SK-N-SH treated with all-trans-retinoic acid at 6 μM for 48 hours (cell line): ENCODE measurements at regions not wholly inside any gene's neighbourhood (a gene's known extent, or its start where the extent isn't known, plus 50 kb on each side); places are given as distances from the start of the nearest gene placed in this dataset.
"Not testable (repeated sequence)": the region's sequence is repeated elsewhere in the genome, so short reads cannot be mapped to it uniquely, and the experiment has no call there.

Experiments used
- ATAC-seq: fragments of 200-7000 bp; cut with Tn5 transposase; 3 replicates; pipeline ENCODE4 v1.9.1; 2020; ENCODE audit warnings: mild to moderate bottlenecking, moderate library complexity
- ARNTL ChIP-seq: fragments of 450-650 bp; formaldehyde crosslinking; IDR thresholded peaks from 2 replicates; pipeline ENCODE4 v1.5.0; 2020; ENCODE audit warnings: low read depth, mild to moderate bottlenecking, moderate library complexity, borderline replicate concordance
- BACH2 ChIP-seq: fragments of 250-450 bp; sonication (Bioruptor Pico); IDR thresholded peaks from 2 replicates; pipeline ENCODE4 v1.9.0; 2021; ENCODE audit warnings: mild to moderate bottlenecking, borderline replicate concordance
- CREB5 ChIP-seq: fragments of 250-450 bp; sonication (Bioruptor Pico); IDR thresholded peaks from 2 replicates; pipeline ENCODE4 v1.5.1; 2020; ENCODE audit warnings: low read depth, mild to moderate bottlenecking, moderate library complexity
- ESRRG ChIP-seq: fragments of 250-450 bp; sonication (Bioruptor Pico); IDR thresholded peaks from 2 replicates; pipeline ENCODE4 v1.6.1; 2021; ENCODE audit warnings: mild to moderate bottlenecking
- GLIS3 ChIP-seq: fragments of 250-450 bp; sonication (Bioruptor Pico); IDR thresholded peaks from 2 replicates; pipeline ENCODE4 v1.5.0; 2020; ENCODE audit warnings: mild to moderate bottlenecking, moderate library complexity
- ISL1 ChIP-seq: fragments of 250-450 bp; sonication (Bioruptor Pico); IDR thresholded peaks from 2 replicates; pipeline ENCODE4 v2.1.2; 2022; ENCODE audit warnings: mild to moderate bottlenecking, moderate library complexity
- OSR1 ChIP-seq: fragments of 250-450 bp; sonication (Bioruptor Pico); IDR thresholded peaks from 2 replicates; pipeline ENCODE4 v1.8.0; 2022; ENCODE audit warnings: moderate library complexity, mild to moderate bottlenecking, inconsistent platforms
- PPARA ChIP-seq: fragments of 250-450 bp; sonication (Bioruptor Pico); IDR thresholded peaks from 2 replicates; pipeline ENCODE4 v1.5.0; 2020; ENCODE audit warnings: mild to moderate bottlenecking, borderline replicate concordance
- RARB ChIP-seq: fragments of 250-450 bp; sonication (Bioruptor Pico); IDR thresholded peaks from 2 replicates; pipeline ENCODE4 v1.8.0; 2021; ENCODE audit warnings: mild to moderate bottlenecking, moderate library complexity
- SNAI2 ChIP-seq: fragments of 250-450 bp; sonication (Bioruptor Pico); IDR thresholded peaks from 2 replicates; pipeline ENCODE4 v1.5.0; 2020; ENCODE audit warnings: mild to moderate bottlenecking, moderate library complexity
- TCF4 ChIP-seq: fragments of 250-450 bp; sonication (Bioruptor Pico); IDR thresholded peaks from 2 replicates; pipeline ENCODE4 v1.8.0; 2021; ENCODE audit warnings: mild to moderate bottlenecking, moderate library complexity, borderline replicate concordance
- TOX ChIP-seq: fragments of 250-450 bp; sonication (Bioruptor Pico); IDR thresholded peaks from 2 replicates; pipeline ENCODE4 v1.8.0; 2021; ENCODE audit warnings: mild to moderate bottlenecking, moderate library complexity, borderline replicate concordance
- ZC3H10 ChIP-seq: fragments of 250-450 bp; sonication (Bioruptor Pico); IDR thresholded peaks from 2 replicates; pipeline ENCODE4 v1.5.1; 2021; ENCODE audit warnings: mild to moderate bottlenecking, moderate library complexity
- ZFP3 ChIP-seq: fragments of 250-450 bp; sonication (Bioruptor Pico); IDR thresholded peaks from 2 replicates; pipeline ENCODE4 v1.5.0; 2020; ENCODE audit warnings: mild to moderate bottlenecking, moderate library complexity
- ZFP30 ChIP-seq: fragments of 450-650 bp; formaldehyde crosslinking; IDR thresholded peaks from 2 replicates; pipeline ENCODE4 v1.5.0; 2022; ENCODE audit warnings: mild to moderate bottlenecking, moderate library complexity
- ZNF70 ChIP-seq: fragments of 450-650 bp; formaldehyde crosslinking; IDR thresholded peaks from 2 replicates; pipeline ENCODE4 v1.5.0; 2020; ENCODE audit warnings: mild to moderate bottlenecking, moderate library complexity
- ZNF8 ChIP-seq: fragments of 450-650 bp; formaldehyde crosslinking; IDR thresholded peaks from 2 replicates; pipeline ENCODE4 v1.5.0; 2020; ENCODE audit warnings: mild to moderate bottlenecking, moderate library complexity
- TF ChIP-seq, protein P1 (sequence below): fragments of 250-450 bp; sonication (Bioruptor Pico); IDR thresholded peaks from 2 replicates; pipeline ENCODE4 v1.8.0; 2021; ENCODE audit warnings: low read depth, mild to moderate bottlenecking, moderate library complexity, borderline replicate concordance
- TF ChIP-seq, protein P2 (sequence below): fragments of 250-450 bp; sonication (Bioruptor Pico); IDR thresholded peaks from 2 replicates; pipeline ENCODE4 v1.5.0; 2020; ENCODE audit warnings: mild to moderate bottlenecking, moderate library complexity
- TF ChIP-seq, protein P3 (sequence below): fragments of 250-450 bp; sonication (Bioruptor Pico); IDR thresholded peaks from 2 replicates; pipeline ENCODE4 v1.8.0; 2020; ENCODE audit warnings: mild to moderate bottlenecking, moderate library complexity, borderline replicate concordance
- TF ChIP-seq, protein P4 (sequence below): fragments of 250-450 bp; sonication (Bioruptor Pico); IDR thresholded peaks from 2 replicates; pipeline ENCODE4 v1.5.1; 2021; ENCODE audit warnings: mild to moderate bottlenecking, moderate library complexity

DNA sequence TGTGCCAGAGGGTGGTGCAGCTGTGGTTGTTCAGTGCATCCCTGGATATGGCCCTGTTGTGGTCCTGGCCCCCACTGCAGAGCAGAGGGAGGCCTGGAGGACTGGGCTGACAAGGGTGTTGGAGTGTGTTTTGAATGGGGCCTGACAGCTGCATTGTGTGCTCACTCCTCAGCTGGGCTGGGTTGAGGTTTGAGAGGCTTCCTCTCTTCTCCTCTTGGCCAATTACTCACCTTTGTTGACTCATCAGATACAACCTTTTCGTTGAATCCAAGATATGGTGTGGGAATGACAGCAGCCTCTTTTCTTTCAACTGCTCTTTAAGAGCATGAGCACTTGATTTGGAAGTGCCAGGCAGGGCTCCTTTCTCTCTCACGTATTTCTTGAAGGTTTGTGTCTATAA is 228.5 kb upstream of the COBL start:
- ATAC-seq, result no peak
- TF ChIP-seq ZNF70 (CRISPR knock-in tag) (no peak), ESRRG (no peak), BACH2 (no peak), TCF4 (no peak), GLIS3 (no peak), ISL1 (CRISPR knock-in tag) (no peak), ZFP30 (CRISPR knock-in tag) (no peak), PPARA (CRISPR knock-in tag) (no peak)
- TF ChIP-seq, protein P1, sequence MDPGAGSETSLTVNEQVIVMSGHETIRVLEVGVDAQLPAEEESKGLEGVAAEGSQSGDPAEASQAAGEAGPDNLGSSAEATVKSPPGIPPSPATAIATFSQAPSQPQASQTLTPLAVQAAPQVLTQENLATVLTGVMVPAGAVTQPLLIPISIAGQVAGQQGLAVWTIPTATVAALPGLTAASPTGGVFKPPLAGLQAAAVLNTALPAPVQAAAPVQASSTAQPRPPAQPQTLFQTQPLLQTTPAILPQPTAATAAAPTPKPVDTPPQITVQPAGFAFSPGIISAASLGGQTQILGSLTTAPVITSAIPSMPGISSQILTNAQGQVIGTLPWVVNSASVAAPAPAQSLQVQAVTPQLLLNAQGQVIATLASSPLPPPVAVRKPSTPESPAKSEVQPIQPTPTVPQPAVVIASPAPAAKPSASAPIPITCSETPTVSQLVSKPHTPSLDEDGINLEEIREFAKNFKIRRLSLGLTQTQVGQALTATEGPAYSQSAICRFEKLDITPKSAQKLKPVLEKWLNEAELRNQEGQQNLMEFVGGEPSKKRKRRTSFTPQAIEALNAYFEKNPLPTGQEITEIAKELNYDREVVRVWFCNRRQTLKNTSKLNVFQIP (CRISPR knock-in tag), result no peak
- TF ChIP-seq, protein P2, sequence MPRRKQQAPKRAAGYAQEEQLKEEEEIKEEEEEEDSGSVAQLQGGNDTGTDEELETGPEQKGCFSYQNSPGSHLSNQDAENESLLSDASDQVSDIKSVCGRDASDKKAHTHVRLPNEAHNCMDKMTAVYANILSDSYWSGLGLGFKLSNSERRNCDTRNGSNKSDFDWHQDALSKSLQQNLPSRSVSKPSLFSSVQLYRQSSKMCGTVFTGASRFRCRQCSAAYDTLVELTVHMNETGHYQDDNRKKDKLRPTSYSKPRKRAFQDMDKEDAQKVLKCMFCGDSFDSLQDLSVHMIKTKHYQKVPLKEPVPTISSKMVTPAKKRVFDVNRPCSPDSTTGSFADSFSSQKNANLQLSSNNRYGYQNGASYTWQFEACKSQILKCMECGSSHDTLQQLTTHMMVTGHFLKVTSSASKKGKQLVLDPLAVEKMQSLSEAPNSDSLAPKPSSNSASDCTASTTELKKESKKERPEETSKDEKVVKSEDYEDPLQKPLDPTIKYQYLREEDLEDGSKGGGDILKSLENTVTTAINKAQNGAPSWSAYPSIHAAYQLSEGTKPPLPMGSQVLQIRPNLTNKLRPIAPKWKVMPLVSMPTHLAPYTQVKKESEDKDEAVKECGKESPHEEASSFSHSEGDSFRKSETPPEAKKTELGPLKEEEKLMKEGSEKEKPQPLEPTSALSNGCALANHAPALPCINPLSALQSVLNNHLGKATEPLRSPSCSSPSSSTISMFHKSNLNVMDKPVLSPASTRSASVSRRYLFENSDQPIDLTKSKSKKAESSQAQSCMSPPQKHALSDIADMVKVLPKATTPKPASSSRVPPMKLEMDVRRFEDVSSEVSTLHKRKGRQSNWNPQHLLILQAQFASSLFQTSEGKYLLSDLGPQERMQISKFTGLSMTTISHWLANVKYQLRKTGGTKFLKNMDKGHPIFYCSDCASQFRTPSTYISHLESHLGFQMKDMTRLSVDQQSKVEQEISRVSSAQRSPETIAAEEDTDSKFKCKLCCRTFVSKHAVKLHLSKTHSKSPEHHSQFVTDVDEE (CRISPR knock-in tag), result no peak
- TF ChIP-seq, protein P3, sequence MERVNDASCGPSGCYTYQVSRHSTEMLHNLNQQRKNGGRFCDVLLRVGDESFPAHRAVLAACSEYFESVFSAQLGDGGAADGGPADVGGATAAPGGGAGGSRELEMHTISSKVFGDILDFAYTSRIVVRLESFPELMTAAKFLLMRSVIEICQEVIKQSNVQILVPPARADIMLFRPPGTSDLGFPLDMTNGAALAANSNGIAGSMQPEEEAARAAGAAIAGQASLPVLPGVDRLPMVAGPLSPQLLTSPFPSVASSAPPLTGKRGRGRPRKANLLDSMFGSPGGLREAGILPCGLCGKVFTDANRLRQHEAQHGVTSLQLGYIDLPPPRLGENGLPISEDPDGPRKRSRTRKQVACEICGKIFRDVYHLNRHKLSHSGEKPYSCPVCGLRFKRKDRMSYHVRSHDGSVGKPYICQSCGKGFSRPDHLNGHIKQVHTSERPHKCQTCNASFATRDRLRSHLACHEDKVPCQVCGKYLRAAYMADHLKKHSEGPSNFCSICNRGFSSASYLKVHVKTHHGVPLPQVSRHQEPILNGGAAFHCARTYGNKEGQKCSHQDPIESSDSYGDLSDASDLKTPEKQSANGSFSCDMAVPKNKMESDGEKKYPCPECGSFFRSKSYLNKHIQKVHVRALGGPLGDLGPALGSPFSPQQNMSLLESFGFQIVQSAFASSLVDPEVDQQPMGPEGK, result no peak

GRCh38 chr7:51543801-51544553 is 227.4 kb upstream of the COBL start:
- ATAC-seq, result no peak
- TF ChIP-seq, protein P3, result no peak
- TF ChIP-seq RARB (no peak), GLIS3 (no peak), ZNF8 (CRISPR knock-in tag) (no peak), ISL1 (CRISPR knock-in tag) (no peak), OSR1 (no peak), ZFP3 (CRISPR knock-in tag) (no peak), ZC3H10 (no peak), CREB5 (CRISPR knock-in tag) (no peak), PPARA (CRISPR knock-in tag) (no peak), TOX (CRISPR knock-in tag) (no peak)

DNA sequence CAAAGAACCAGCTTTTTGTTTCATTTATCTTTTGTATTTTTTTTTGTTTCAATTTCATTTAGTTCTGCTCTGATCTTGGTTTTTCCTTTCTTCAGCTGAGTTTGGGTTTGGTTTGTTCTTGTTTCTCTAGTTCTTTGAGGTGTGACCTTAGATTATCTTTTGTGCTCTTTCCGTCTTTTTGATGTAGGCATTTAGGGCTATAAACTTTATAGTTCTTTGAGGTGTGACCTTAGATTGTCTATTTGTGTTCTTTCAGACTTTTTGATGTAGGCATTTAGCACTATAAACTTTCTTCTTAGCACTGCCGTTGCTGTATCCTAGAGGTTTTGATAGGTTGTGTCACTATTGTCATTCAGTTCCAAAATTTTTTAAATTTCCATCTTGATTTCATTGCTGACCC is 224.3 kb upstream of the COBL start:
- not testable (repeated sequence) for ATAC-seq

DNA sequence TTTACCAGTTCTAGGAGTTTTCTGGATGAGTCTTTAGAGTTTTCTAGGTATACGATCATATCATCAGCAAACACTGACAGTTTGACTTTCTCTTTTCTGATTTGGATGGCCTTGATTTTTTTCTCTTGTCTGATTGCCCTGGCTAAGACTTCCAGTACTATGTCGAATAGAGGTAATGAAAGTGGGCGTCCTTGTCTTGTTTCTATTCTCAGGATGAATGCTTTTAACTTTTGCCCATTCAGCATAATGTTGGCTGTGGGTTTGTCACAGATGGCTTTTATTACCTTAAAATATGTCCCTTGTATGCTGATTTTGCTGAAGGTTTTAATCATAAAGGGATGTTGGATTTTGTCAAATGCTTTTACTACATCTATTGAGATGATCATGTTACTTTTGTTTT is 223.2 kb upstream of the COBL start:
- ATAC-seq, result no peak
- TF ChIP-seq SNAI2 (CRISPR knock-in tag), result no peak
- TF ChIP-seq, protein P3, result no peak
- TF ChIP-seq ZFP30 (CRISPR knock-in tag), result no peak
- TF ChIP-seq RARB, result no peak
- no peak for TF ChIP-seq ARNTL (CRISPR knock-in tag)
- TF ChIP-seq ZFP3 (CRISPR knock-in tag), result no peak
- no peak for TF ChIP-seq GLIS3
- TF ChIP-seq OSR1, result no peak
- TF ChIP-seq, protein P4, sequence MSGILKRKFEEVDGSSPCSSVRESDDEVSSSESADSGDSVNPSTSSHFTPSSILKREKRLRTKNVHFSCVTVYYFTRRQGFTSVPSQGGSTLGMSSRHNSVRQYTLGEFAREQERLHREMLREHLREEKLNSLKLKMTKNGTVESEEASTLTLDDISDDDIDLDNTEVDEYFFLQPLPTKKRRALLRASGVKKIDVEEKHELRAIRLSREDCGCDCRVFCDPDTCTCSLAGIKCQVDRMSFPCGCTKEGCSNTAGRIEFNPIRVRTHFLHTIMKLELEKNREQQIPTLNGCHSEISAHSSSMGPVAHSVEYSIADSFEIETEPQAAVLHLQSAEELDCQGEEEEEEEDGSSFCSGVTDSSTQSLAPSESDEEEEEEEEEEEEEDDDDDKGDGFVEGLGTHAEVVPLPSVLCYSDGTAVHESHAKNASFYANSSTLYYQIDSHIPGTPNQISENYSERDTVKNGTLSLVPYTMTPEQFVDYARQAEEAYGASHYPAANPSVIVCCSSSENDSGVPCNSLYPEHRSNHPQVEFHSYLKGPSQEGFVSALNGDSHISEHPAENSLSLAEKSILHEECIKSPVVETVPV, result no peak
- no peak for TF ChIP-seq ZC3H10
- no peak for TF ChIP-seq ZNF70 (CRISPR knock-in tag)
